Esophagus muscularis mucosa (tissue), 3 donors: ENCODE measurements at regions not wholly inside any gene's neighbourhood (a gene's known extent, or its start where the extent isn't known, plus 50 kb on each side); places are given as distances from the start of the nearest gene placed in this dataset.
"Not testable (repeated sequence)": the region's sequence is repeated elsewhere in the genome, so short reads cannot be mapped to it uniquely, and the experiment has no call there.

Experiments used
- CTCF ChIP-seq, 3 experiments: fragments of 200-600 bp in 2 of 3; fragments of 450-650 bp in 1 of 3; sonication (generic) in 2 of 3; IDR thresholded peaks; one replicate each; pipeline ENCODE4 v1.5.1; 2017 to 2019; ENCODE audit warnings: antibody characterized with exemption in 3 of 3, mild to moderate bottlenecking in 2 of 3, moderate library complexity in 1 of 3
- POLR2A ChIP-seq: fragments of 450-650 bp; IDR thresholded peaks from one replicate; pipeline ENCODE4 v1.6.1; 2017; ENCODE audit warnings: antibody characterized with exemption, moderate library complexity, mild to moderate bottlenecking, low read depth
- POLR2AphosphoS5 ChIP-seq, 2 donors: sonication (generic); formaldehyde crosslinking; IDR thresholded peaks; one replicate each; pipeline ENCODE4 v1.6.1; 2017; ENCODE audit warnings: antibody characterized with exemption in 2 of 2

GRCh38 chr4:164100741-164101365, 606.4 kb downstream of the TMA16 start:
- not testable (repeated sequence) for TF ChIP-seq POLR2AphosphoS5 (IDR thresholded peaks at IDR 0.05); CTCF (IDR thresholded peaks at IDR 0.05); POLR2A
